ENCODE measurements at regions not wholly inside any gene's neighbourhood (a gene's known extent, or its start where the extent isn't known, plus 50 kb on each side); places are given as distances from the start of the nearest gene placed in this dataset.

DNA sequence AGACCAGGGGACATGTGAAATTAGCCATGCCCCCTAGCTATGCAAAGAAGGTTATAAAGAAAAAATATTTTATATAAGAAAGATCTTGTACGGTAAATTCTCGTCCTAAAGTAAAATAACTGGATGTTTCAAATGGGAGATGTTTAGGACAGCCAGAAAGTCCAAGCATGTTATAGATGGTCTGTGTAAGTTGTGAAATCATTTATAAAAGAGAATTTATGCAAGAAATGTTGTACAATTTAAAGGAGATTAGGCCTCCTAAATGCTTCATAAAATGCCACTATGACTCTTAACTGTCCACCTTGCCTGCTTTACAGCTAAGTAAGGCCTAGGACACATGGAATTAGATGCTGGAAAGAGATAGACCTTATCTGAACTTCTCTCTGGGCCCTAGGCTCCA, 118.1 kb upstream of the POGK start:
- no peak overlapping the region for H3K27ac ChIP-seq (ENCODE audit: low read depth, low read length)
- no peaks in the 10 kb centered on the region for H3K36me3 ChIP-seq (ENCODE audit: low read length)
- H3K4me2 ChIP-seq (ENCODE audit: low read depth, low read length, poor library complexity, severe bottlenecking): no peak overlapping the region
- H3K9ac ChIP-seq (ENCODE audit: low read length): no peak overlapping the region
- H3F3A ChIP-seq (ENCODE audit: insufficient read depth): no peaks in the 10 kb centered on the region
- no peak overlapping the region for H3K4me3 ChIP-seq (ENCODE audit: insufficient read depth, low read length, poor library complexity, severe bottlenecking)
- H4K20me1 ChIP-seq (ENCODE audit: low read depth, low read length): no peaks in the 10 kb centered on the region
- no peaks in the 10 kb centered on the region for H3K79me2 ChIP-seq (ENCODE audit: insufficient read depth, low read length)
- H3K27me3 ChIP-seq (ENCODE audit: low read length): no peaks in the 10 kb centered on the region
- TF ChIP-seq, protein P1, sequence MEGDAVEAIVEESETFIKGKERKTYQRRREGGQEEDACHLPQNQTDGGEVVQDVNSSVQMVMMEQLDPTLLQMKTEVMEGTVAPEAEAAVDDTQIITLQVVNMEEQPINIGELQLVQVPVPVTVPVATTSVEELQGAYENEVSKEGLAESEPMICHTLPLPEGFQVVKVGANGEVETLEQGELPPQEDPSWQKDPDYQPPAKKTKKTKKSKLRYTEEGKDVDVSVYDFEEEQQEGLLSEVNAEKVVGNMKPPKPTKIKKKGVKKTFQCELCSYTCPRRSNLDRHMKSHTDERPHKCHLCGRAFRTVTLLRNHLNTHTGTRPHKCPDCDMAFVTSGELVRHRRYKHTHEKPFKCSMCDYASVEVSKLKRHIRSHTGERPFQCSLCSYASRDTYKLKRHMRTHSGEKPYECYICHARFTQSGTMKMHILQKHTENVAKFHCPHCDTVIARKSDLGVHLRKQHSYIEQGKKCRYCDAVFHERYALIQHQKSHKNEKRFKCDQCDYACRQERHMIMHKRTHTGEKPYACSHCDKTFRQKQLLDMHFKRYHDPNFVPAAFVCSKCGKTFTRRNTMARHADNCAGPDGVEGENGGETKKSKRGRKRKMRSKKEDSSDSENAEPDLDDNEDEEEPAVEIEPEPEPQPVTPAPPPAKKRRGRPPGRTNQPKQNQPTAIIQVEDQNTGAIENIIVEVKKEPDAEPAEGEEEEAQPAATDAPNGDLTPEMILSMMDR (IDR thresholded peaks at IDR 0.05; ENCODE audit: insufficient read depth, low read length, poor library complexity, severe bottlenecking): no peak
- TF ChIP-seq EZH2phosphoT487 (conservative IDR thresholded peaks at IDR 0.05; ENCODE audit: low read length): no peak
- peaks cover 19% of the 10 kb centered on the region for H3K9me3 ChIP-seq (ENCODE audit: insufficient read depth, low read length)
- H3K9me2 ChIP-seq (replicated peaks; ENCODE audit: insufficient read depth, low read length): no peaks in the 10 kb centered on the region
- H2AFZ ChIP-seq (ENCODE audit: low read depth, low read length, severe bottlenecking): no peak overlapping the region

DNA sequence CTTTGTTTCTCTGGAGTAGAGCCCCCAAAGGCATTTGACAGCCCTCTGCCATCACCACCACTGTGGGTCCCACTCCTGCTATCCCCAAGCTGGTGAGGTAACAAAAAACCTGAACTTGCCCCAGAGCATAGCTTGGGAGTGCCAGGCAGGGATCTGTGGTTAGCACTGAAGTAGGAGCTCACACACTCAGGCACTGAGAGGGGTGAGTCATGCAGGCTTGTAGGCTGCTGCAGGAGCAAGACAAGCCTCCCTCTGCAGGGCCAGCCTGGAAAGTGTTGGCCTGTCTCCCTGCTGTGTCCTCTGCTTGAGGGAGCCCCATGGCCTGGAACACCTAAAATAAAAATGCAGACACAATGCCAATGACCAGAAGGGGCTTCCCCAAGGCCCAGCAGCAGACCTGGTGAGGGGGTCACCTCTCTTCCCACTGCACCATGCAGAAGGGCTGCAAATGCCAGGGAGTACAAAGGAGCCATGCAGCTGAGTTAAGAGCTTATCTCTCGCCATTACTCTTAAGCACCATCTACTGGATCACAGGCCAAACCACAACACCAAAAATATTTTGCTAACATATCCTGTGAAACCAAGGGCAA, 108.9 kb upstream of the POGK start:
- H3K9me3 ChIP-seq (ENCODE audit: insufficient read depth, low read length): no peaks in the 10 kb centered on the region
- no peak overlapping the region for H3K27ac ChIP-seq (ENCODE audit: low read depth, low read length)
- H4K20me1 ChIP-seq (ENCODE audit: low read depth, low read length): no peaks in the 10 kb centered on the region
- no peak overlapping the region for H3K9ac ChIP-seq (ENCODE audit: low read length)
- TF ChIP-seq, protein P1 (IDR thresholded peaks at IDR 0.05; ENCODE audit: insufficient read depth, low read length, poor library complexity, severe bottlenecking): no peak
- no peak for TF ChIP-seq EZH2phosphoT487 (conservative IDR thresholded peaks at IDR 0.05; ENCODE audit: low read length)
- no peak overlapping the region for H3K4me3 ChIP-seq (ENCODE audit: insufficient read depth, low read length, poor library complexity, severe bottlenecking)
- no peaks in the 10 kb centered on the region for H3K27me3 ChIP-seq (ENCODE audit: low read length)
- no peak overlapping the region for H2AFZ ChIP-seq (ENCODE audit: low read depth, low read length, severe bottlenecking)
- H3K9me2 ChIP-seq (replicated peaks; ENCODE audit: insufficient read depth, low read length): no peaks in the 10 kb centered on the region
- no peaks in the 10 kb centered on the region for H3K79me2 ChIP-seq (ENCODE audit: insufficient read depth, low read length)
- no peaks in the 10 kb centered on the region for H3K36me3 ChIP-seq (ENCODE audit: low read length)
- H3F3A ChIP-seq (ENCODE audit: insufficient read depth): no peaks in the 10 kb centered on the region
- H3K4me2 ChIP-seq (ENCODE audit: low read depth, low read length, poor library complexity, severe bottlenecking): no peak overlapping the region

GRCh38 chr1:166738140-166738539, 101.1 kb upstream of the POGK start:
- Histone ChIP-seq H3K79me2 (ENCODE audit: insufficient read depth, low read length) (no peaks in the 10 kb centered on the region), H3K9me3 (ENCODE audit: insufficient read depth, low read length) (no peaks in the 10 kb centered on the region), H4K20me1 (ENCODE audit: low read depth, low read length) (no peaks in the 10 kb centered on the region), H3K36me3 (ENCODE audit: low read length) (no peaks in the 10 kb centered on the region), H3F3A (ENCODE audit: insufficient read depth) (no peaks in the 10 kb centered on the region), H3K4me3 (ENCODE audit: insufficient read depth, low read length, poor library complexity, severe bottlenecking) (no peak overlapping the region), H3K27ac (ENCODE audit: low read depth, low read length) (no peak overlapping the region), H3K9ac (ENCODE audit: low read length) (no peak overlapping the region), H3K27me3 (ENCODE audit: low read length) (no peaks in the 10 kb centered on the region), H3K4me2 (ENCODE audit: low read depth, low read length, poor library complexity, severe bottlenecking) (no peak overlapping the region), H2AFZ (ENCODE audit: low read depth, low read length, severe bottlenecking) (no peak overlapping the region), H3K9me2 (replicated peaks; ENCODE audit: insufficient read depth, low read length) (no peaks in the 10 kb centered on the region)
- TF ChIP-seq, protein P1 (IDR thresholded peaks at IDR 0.05; ENCODE audit: insufficient read depth, low read length, poor library complexity, severe bottlenecking): no peak
- TF ChIP-seq EZH2phosphoT487 (conservative IDR thresholded peaks at IDR 0.05; ENCODE audit: low read length): no peak
